HepG2 (cell line): ENCODE measurements at regions not wholly inside any gene's neighbourhood (a gene's known extent, or its start where the extent isn't known, plus 50 kb on each side); places are given as distances from the start of the nearest gene placed in this dataset.

Experiments
- ATF7-NPFF ChIP-seq: sonication (generic); formaldehyde crosslinking; IDR thresholded peaks from 2 replicates; pipeline ENCODE4 v1.8.1; 2023; ENCODE audit warnings: mild to moderate bottlenecking, low read depth, missing genetic modification reagents, moderate library complexity
- FOXA1 ChIP-seq, 2 experiments: fragments of 450-650 bp in 1 of 2; sonication (generic) in 1 of 2; formaldehyde crosslinking in 1 of 2; IDR thresholded peaks; 2 replicates each; pipeline versions ENCODE4 v1.4.0 to v1.6.1; 2016 to 2020; ENCODE audit warnings: missing genetic modification reagents in 1 of 2
- FOXJ3 ChIP-seq: sonication (generic); formaldehyde crosslinking; IDR thresholded peaks from 2 replicates; pipeline ENCODE4 v1.4.0; 2020; ENCODE audit warnings: missing genetic modification reagents, mild to moderate bottlenecking, borderline replicate concordance
- HMG20B ChIP-seq: conservative IDR thresholded peaks from 2 replicates; pipeline ENCODE4 v1.6.1; 2016; ENCODE audit warnings: missing genetic modification reagents, missing compliant biosample characterization
- MAFG ChIP-seq: sonication (generic); formaldehyde crosslinking; IDR thresholded peaks from 2 replicates; pipeline ENCODE4 v1.5.1; 2020; ENCODE audit warnings: mild to moderate bottlenecking, missing genetic modification reagents
- MAFK ChIP-seq, 2 experiments: IDR thresholded peaks in 1 of 2; conservative IDR thresholded peaks in 1 of 2; 2 replicates each; pipeline ENCODE4 v1.6.1; 2011; ENCODE audit warnings: improper control_type of control experiment in 2 of 2, low read length in 2 of 2
- MEIS1 ChIP-seq: sonication (generic); formaldehyde crosslinking; IDR thresholded peaks from 2 replicates; pipeline ENCODE4 v1.9.0; 2021; ENCODE audit warnings: mild to moderate bottlenecking, missing genetic modification reagents, moderate library complexity, borderline replicate concordance
- NFE2 ChIP-seq: sonication (generic); formaldehyde crosslinking; IDR thresholded peaks from 2 replicates; pipeline ENCODE4 v1.4.0; 2020; ENCODE audit warnings: missing genetic modification reagents
- POGZ ChIP-seq: sonication (generic); formaldehyde crosslinking; IDR thresholded peaks from 2 replicates; pipeline ENCODE4 v1.4.0; 2020; ENCODE audit warnings: mild to moderate bottlenecking, missing genetic modification reagents
- RXRA ChIP-seq: sonication (generic); formaldehyde crosslinking; IDR thresholded peaks from 2 replicates; pipeline ENCODE4 v1.5.1; 2020; ENCODE audit warnings: missing genetic modification reagents
- SAFB2 ChIP-seq: sonication (generic); formaldehyde crosslinking; IDR thresholded peaks from 2 replicates; pipeline ENCODE4 v1.5.1; 2020; ENCODE audit warnings: missing genetic modification reagents, low read depth, mild to moderate bottlenecking, borderline replicate concordance
- SP140L ChIP-seq: sonication (generic); formaldehyde crosslinking; IDR thresholded peaks from 2 replicates; pipeline ENCODE4 v1.4.0; 2020; ENCODE audit warnings: missing genetic modification reagents, borderline replicate concordance
- TBX2 ChIP-seq: sonication (generic); formaldehyde crosslinking; IDR thresholded peaks from 2 replicates; pipeline ENCODE4 v1.5.0; 2020; ENCODE audit warnings: missing genetic modification reagents, mild to moderate bottlenecking, borderline replicate concordance
- USF2 ChIP-seq, 2 experiments: sonication (generic) in 1 of 2; formaldehyde crosslinking in 1 of 2; IDR thresholded peaks; 2 replicates each; pipeline versions ENCODE4 v1.5.1 to v1.6.1; 2011 to 2020; ENCODE audit warnings: borderline replicate concordance in 1 of 2, low read depth in 1 of 2, low read length in 1 of 2, mild to moderate bottlenecking in 1 of 2, missing genetic modification reagents in 1 of 2, moderate library complexity in 1 of 2
- ZNF549 ChIP-seq: sonication (generic); formaldehyde crosslinking; IDR thresholded peaks from 2 replicates; pipeline ENCODE4 v1.5.0; 2020; ENCODE audit warnings: missing genetic modification reagents
- ZNF644 ChIP-seq: IDR thresholded peaks from 2 replicates; pipeline ENCODE4 v1.6.1; 2016; ENCODE audit warnings: low read depth
- ZNF660 ChIP-seq: sonication (generic); formaldehyde crosslinking; IDR thresholded peaks from 2 replicates; pipeline ENCODE4 v1.5.1; 2020; ENCODE audit warnings: mild to moderate bottlenecking, low read depth, missing genetic modification reagents, borderline replicate concordance
- TF ChIP-seq, protein P1 (sequence below): sonication (generic); formaldehyde crosslinking; conservative IDR thresholded peaks from 2 replicates; pipeline ENCODE4 v1.4.0; 2020; ENCODE audit warnings: missing genetic modification reagents
- TF ChIP-seq, protein P2 (sequence below): sonication (generic); formaldehyde crosslinking; IDR thresholded peaks from 2 replicates; pipeline ENCODE4 v1.5.0; 2020; ENCODE audit warnings: missing genetic modification reagents
- TF ChIP-seq, protein P3 (sequence below): sonication (generic); formaldehyde crosslinking; IDR thresholded peaks from 2 replicates; pipeline ENCODE4 v1.5.0; 2020; ENCODE audit warnings: mild to moderate bottlenecking, missing genetic modification reagents
- TF ChIP-seq, protein P4 (sequence below), 2 experiments: fragments of 450-650 bp in 1 of 2; sonication (generic) in 1 of 2; formaldehyde crosslinking; IDR thresholded peaks; 2 replicates each; pipeline versions ENCODE4 v1.5.0 to v1.8.0; 2020 to 2022; ENCODE audit warnings: mild to moderate bottlenecking in 1 of 2, missing genetic modification reagents in 1 of 2

DNA sequence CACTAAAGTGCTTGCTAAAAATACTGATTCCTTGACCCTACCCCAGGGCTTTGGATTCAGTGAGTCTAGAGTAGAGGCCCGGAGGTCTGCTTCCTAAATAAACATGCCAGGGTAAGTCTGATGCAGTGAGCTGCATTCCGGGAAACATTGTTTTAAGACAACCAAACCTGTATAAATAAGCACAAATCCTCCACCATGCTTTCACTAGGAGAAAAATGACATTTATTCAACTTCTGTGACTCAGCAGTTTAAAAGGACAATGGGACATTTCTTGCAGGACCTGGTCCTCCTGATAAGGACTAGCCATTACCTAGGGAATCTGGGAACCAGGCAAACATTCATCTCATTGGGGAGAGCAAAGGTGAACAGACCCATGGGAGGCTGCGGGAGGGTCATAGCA, 335.3 kb downstream of the MLLT3 start (continued):
- TF ChIP-seq, protein P1, sequence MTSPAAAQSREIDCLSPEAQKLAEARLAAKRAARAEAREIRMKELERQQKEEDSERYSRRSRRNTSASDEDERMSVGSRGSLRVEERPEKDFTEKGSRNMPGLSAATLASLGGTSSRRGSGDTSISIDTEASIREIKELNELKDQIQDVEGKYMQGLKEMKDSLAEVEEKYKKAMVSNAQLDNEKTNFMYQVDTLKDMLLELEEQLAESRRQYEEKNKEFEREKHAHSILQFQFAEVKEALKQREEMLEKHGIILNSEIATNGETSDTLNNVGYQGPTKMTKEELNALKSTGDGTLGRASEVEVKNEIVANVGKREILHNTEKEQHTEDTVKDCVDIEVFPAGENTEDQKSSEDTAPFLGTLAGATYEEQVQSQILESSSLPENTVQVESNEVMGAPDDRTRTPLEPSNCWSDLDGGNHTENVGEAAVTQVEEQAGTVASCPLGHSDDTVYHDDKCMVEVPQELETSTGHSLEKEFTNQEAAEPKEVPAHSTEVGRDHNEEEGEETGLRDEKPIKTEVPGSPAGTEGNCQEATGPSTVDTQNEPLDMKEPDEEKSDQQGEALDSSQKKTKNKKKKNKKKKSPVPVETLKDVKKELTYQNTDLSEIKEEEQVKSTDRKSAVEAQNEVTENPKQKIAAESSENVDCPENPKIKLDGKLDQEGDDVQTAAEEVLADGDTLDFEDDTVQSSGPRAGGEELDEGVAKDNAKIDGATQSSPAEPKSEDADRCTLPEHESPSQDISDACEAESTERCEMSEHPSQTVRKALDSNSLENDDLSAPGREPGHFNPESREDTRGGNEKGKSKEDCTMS (CRISPR knock-in tag), result no peak
- peak; percentile 74; the same call in 1 of the 2 replicates for TF ChIP-seq NFE2 (CRISPR knock-in tag)
- TF ChIP-seq ZNF644 (CRISPR knock-in tag), result peak; percentile 67; the same call in 1 of the 2 replicates
- peak; percentile 60 to 81 for TF ChIP-seq MAFK (conservative IDR thresholded peaks at IDR 0.05 in 1 of 2, IDR thresholded peaks at IDR 0.05 in 1 of 2; ENCODE audit: low read length in 2 of 2)
- TF ChIP-seq, protein P2, sequence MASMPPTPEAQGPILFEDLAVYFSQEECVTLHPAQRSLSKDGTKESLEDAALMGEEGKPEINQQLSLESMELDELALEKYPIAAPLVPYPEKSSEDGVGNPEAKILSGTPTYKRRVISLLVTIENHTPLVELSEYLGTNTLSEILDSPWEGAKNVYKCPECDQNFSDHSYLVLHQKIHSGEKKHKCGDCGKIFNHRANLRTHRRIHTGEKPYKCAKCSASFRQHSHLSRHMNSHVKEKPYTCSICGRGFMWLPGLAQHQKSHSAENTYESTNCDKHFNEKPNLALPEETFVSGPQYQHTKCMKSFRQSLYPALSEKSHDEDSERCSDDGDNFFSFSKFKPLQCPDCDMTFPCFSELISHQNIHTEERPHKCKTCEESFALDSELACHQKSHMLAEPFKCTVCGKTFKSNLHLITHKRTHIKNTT (CRISPR knock-in tag), result no peak
- TF ChIP-seq ZNF549 (CRISPR knock-in tag), result no peak
- TF ChIP-seq TBX2 (CRISPR knock-in tag), result 0 out of 2 replicates have a peak, but pooled peaks have one; percentile 37
- no peak for TF ChIP-seq ZNF660 (CRISPR knock-in tag)
- 0 out of 2 replicates have a peak, but pooled peaks have one; percentile 34 for TF ChIP-seq HMG20B
- no peak for TF ChIP-seq SP140L (CRISPR knock-in tag)
- TF ChIP-seq, protein P3, sequence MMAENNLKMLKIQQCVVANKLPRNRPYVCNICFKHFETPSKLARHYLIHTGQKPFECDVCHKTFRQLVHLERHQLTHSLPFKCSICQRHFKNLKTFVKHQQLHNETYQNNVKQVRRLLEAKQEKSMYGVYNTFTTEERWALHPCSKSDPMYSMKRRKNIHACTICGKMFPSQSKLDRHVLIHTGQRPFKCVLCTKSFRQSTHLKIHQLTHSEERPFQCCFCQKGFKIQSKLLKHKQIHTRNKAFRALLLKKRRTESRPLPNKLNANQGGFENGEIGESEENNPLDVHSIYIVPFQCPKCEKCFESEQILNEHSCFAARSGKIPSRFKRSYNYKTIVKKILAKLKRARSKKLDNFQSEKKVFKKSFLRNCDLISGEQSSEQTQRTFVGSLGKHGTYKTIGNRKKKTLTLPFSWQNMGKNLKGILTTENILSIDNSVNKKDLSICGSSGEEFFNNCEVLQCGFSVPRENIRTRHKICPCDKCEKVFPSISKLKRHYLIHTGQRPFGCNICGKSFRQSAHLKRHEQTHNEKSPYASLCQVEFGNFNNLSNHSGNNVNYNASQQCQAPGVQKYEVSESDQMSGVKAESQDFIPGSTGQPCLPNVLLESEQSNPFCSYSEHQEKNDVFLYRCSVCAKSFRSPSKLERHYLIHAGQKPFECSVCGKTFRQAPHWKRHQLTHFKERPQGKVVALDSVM (CRISPR knock-in tag), result peak; percentile 57; the same call in 1 of the 2 replicates
- 0 out of 2 replicates have a peak, but pooled peaks have one; percentile 34 for TF ChIP-seq FOXJ3 (CRISPR knock-in tag)
- TF ChIP-seq, protein P4, sequence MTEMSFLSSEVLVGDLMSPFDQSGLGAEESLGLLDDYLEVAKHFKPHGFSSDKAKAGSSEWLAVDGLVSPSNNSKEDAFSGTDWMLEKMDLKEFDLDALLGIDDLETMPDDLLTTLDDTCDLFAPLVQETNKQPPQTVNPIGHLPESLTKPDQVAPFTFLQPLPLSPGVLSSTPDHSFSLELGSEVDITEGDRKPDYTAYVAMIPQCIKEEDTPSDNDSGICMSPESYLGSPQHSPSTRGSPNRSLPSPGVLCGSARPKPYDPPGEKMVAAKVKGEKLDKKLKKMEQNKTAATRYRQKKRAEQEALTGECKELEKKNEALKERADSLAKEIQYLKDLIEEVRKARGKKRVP (CRISPR knock-in tag; IDR thresholded peaks at IDR 0.05), result no peak
- TF ChIP-seq POGZ (CRISPR knock-in tag), result peak; percentile 51
- TF ChIP-seq RXRA, result peak; percentile 21; the same call in 1 of the 2 replicates
- no peak for TF ChIP-seq USF2 (IDR thresholded peaks at IDR 0.05; ENCODE audit: low read depth, low read length)
- TF ChIP-seq USF2 (CRISPR knock-in tag; IDR thresholded peaks at IDR 0.05; ENCODE audit: borderline replicate concordance), result 0 out of 2 replicates have a peak, but pooled peaks have one; percentile 21
- TF ChIP-seq ATF7-NPFF (CRISPR knock-in tag), result no peak
- peak; percentile 52; the same call in 1 of the 2 replicates for TF ChIP-seq MAFG
- no peak for TF ChIP-seq SAFB2
- TF ChIP-seq MEIS1 (CRISPR knock-in tag), result no peak
- no peak for TF ChIP-seq FOXA1 (IDR thresholded peaks at IDR 0.05)
- peak; percentile 73 for TF ChIP-seq FOXA1 (CRISPR knock-in tag; IDR thresholded peaks at IDR 0.05)
